Calu3 (cell line): ENCODE measurements at regions not wholly inside any gene's neighbourhood (a gene's known extent, or its start where the extent isn't known, plus 50 kb on each side); places are given as distances from the start of the nearest gene placed in this dataset.

Source experiments
- BruUV-seq: library from RNA; stranded (reverse); fragments of 400-500 nt; replicated peaks from 2 replicates; lab custom pipeline; 2021; lab: Mats Ljungman, UMichigan
- CTCF ChIA-PET: fragments of 300-600 bp; sonication (Branson Sonifier 250); formaldehyde crosslinking; loops from one replicate; lab custom pipeline; 2022; ENCODE audit warnings: antibody characterized with exemption; lab: Charles Lee
- DNase-seq: peaks from one replicate; pipeline ENCODE4 v3.0.0; 2022
- H3K27ac Mint-ChIP-seq: one replicate; pipeline ENCODE4 v1.8.0; 2022; ENCODE audit warnings: mixed read lengths; ENCODE audit not compliant: unreplicated experiment
- H3K27me3 Mint-ChIP-seq: one replicate; pipeline ENCODE4 v1.8.0; 2022; ENCODE audit warnings: mixed read lengths; ENCODE audit not compliant: unreplicated experiment
- H3K36me3 Mint-ChIP-seq: one replicate; pipeline ENCODE4 v1.8.0; 2022; ENCODE audit warnings: mild to moderate bottlenecking, moderate library complexity, mixed read lengths; ENCODE audit not compliant: insufficient read depth, unreplicated experiment
- H3K4me1 Mint-ChIP-seq: one replicate; pipeline ENCODE4 v1.8.0; 2022; ENCODE audit warnings: mild to moderate bottlenecking, low read depth, mixed read lengths; ENCODE audit not compliant: unreplicated experiment
- H3K4me3 Mint-ChIP-seq: one replicate; pipeline ENCODE4 v1.8.0; 2022; ENCODE audit warnings: mild to moderate bottlenecking, low read depth, moderate library complexity, mixed read lengths; ENCODE audit not compliant: unreplicated experiment
- H3K9me3 Mint-ChIP-seq: one replicate; pipeline ENCODE4 v1.8.0; 2022; ENCODE audit warnings: low read depth, mixed read lengths; ENCODE audit not compliant: unreplicated experiment
- CTCF ChIP-seq: fragments of 200-600 bp; IDR thresholded peaks from one replicate; pipeline ENCODE4 v1.8.0; 2022; ENCODE audit warnings: antibody characterized with exemption; ENCODE audit not compliant: unreplicated experiment
- intact Hi-C: fragments of 100-400 bp; cut with micrococcal nuclease; formaldehyde crosslinking; loops from one replicate; pipeline ENCODE4 v1.10.0; 2022; ENCODE audit not compliant: unreplicated experiment

GRCh38 chr10:121690152-121690848 lies 92.1 kb upstream of the FGFR2 start:
- DNase-seq = no peak
- H3K27me3 Mint-ChIP-seq = peaks cover 54% of the 10 kb centered on the region
- H3K4me1 Mint-ChIP-seq = no peaks in the 10 kb centered on the region
- H3K9me3 Mint-ChIP-seq = no peaks in the 10 kb centered on the region
- H3K27ac Mint-ChIP-seq = no peak overlapping the region
- CTCF ChIA-PET = no interaction called here
- intact Hi-C loops = no loop called here
- no TSS peak for BruUV-seq
- no peak for TF ChIP-seq CTCF
- H3K36me3 Mint-ChIP-seq = no peaks in the 10 kb centered on the region
- H3K4me3 Mint-ChIP-seq = no peak overlapping the region

GRCh38 chr10:121687095-121687813 lies 89.0 kb upstream of the FGFR2 start:
- DNase-seq = no peak
- Mint-ChIP-seq H3K36me3 (no peaks in the 10 kb centered on the region), H3K4me1 (no peaks in the 10 kb centered on the region), H3K27me3 (peaks cover 57% of the 10 kb centered on the region), H3K27ac (no peak overlapping the region), H3K4me3 (no peak overlapping the region), H3K9me3 (no peaks in the 10 kb centered on the region)
- TF ChIP-seq CTCF = no peak
- no TSS peak for BruUV-seq
- intact Hi-C loops = no loop called here
- CTCF ChIA-PET = no interaction called here

GRCh38 chr10:121684276-121684675 lies 86.0 kb upstream of the FGFR2 start:
- H3K27me3 Mint-ChIP-seq = peaks cover 74% of the 10 kb centered on the region
- DNase-seq = no peak

GRCh38 chr10:121683816-121684215 lies 85.6 kb upstream of the FGFR2 start:
- Mint-ChIP-seq H3K27ac (no peak overlapping the region), H3K4me1 (no peaks in the 10 kb centered on the region), H3K9me3 (no peaks in the 10 kb centered on the region), H3K36me3 (no peaks in the 10 kb centered on the region), H3K27me3 (peaks cover 74% of the 10 kb centered on the region), H3K4me3 (no peak overlapping the region)
- no TSS peak for BruUV-seq
- intact Hi-C loops = no loop called here
- CTCF ChIA-PET = no interaction called here
- TF ChIP-seq CTCF = no peak
- no peak for DNase-seq

More at GRCh38 chr10:121684276-121684675, 86.0 kb upstream of the FGFR2 start:
- Mint-ChIP-seq H3K36me3 (no peaks in the 10 kb centered on the region), H3K9me3 (no peaks in the 10 kb centered on the region), H3K4me3 (no peak overlapping the region), H3K27ac (no peak overlapping the region), H3K4me1 (no peaks in the 10 kb centered on the region)
- intact Hi-C loops = no loop called here
- no peak for TF ChIP-seq CTCF
- CTCF ChIA-PET = no interaction called here
- no TSS peak for BruUV-seq
